Heart right ventricle (tissue), 16 donors: ENCODE measurements at regions not wholly inside any gene's neighbourhood (a gene's known extent, or its start where the extent isn't known, plus 50 kb on each side); places are given as distances from the start of the nearest gene placed in this dataset.

Experiments used
- ATAC-seq, 8 donors: fragments of 200-7000 bp; cut with Tn5 transposase; one replicate each; pipeline ENCODE4 v1.9.1; 2020; ENCODE audit warnings: mild to moderate bottlenecking in 8 of 8, moderate library complexity in 8 of 8, moderate number of reproducible peaks in 1 of 8
- DNase-seq, 2 donors: peaks; one replicate each; pipeline ENCODE4 v3.0.0-alpha.2; 2020
- H3K27ac ChIP-seq, 10 donors: fragments of 200-600 bp; sonication (generic) in 2 of 10; one replicate each; pipeline versions ENCODE4 v1.5.0 to v1.8.0; 2020 to 2022; ENCODE audit warnings: mild to moderate bottlenecking in 3 of 10
- H3K27me3 ChIP-seq, 7 donors: fragments of 200-600 bp; one replicate each; pipeline ENCODE4 v1.8.0; 2021 to 2022; ENCODE audit warnings: mild to moderate bottlenecking in 2 of 7
- H3K36me3 ChIP-seq, 9 donors: fragments of 200-600 bp; sonication (generic) in 1 of 9; one replicate each; pipeline versions ENCODE4 v1.5.0 to v1.8.0; 2020 to 2022; ENCODE audit warnings: mild to moderate bottlenecking in 2 of 9
- H3K4me1 ChIP-seq, 9 donors: fragments of 200-600 bp; sonication (generic) in 1 of 9; one replicate each; pipeline versions ENCODE4 v1.5.0 to v1.8.0; 2020 to 2022; ENCODE audit warnings: mild to moderate bottlenecking in 4 of 9
- H3K4me3 ChIP-seq, 10 donors: fragments of 200-600 bp; sonication (generic) in 2 of 10; one replicate each; pipeline versions ENCODE4 v1.5.0 to v1.8.0; 2020 to 2022; ENCODE audit warnings: mild to moderate bottlenecking in 7 of 10, moderate library complexity in 2 of 10
- H3K9me3 ChIP-seq, 11 donors: fragments of 200-600 bp in 10 of 11; sonication (generic) in 2 of 11; one replicate each; pipeline versions ENCODE4 v1.5.0 to v1.8.0; 2013 to 2022; ENCODE audit warnings: mild to moderate bottlenecking in 2 of 11, control low read depth in 1 of 11, moderate library complexity in 1 of 11
- WGBS, 2 donors: extraction: QIAGEN DNeasy Blood & Tissue Kit; methylation state at CpG; one replicate each; pipeline ENCODE4 v1.1.7; 2013; ENCODE audit warnings: inconsistent platforms in 1 of 2; 5-methylcytosine and 5-hydroxymethylcytosine counted together
- intact Hi-C, 10 donors: fragments of 100-400 bp; cut with DNase I; formaldehyde crosslinking; loops; one replicate each; pipeline versions ENCODE4 v1.11.1 to v1.14.2; 2022
- TF ChIP-seq, protein P1 (sequence below), 9 donors: fragments of 200-600 bp; sonication (generic) in 2 of 9; IDR thresholded peaks; one replicate each; pipeline versions ENCODE4 v1.5.0 to v1.8.0; 2021 to 2022; ENCODE audit warnings: antibody characterized with exemption in 9 of 9, mild to moderate bottlenecking in 5 of 9, moderate library complexity in 1 of 9
- donor health status: Arrhythmogenic right ventricular cardiomyopathy.
- donor health status: ischemic (EF 13 %, LVEDD 7.1; RV severe dilation, severe dysfunction).
- donor health status: healthy with polysubstance abuse.
- donor health status: DM: no; HTN: yes; CAD: no.
- donor health status: DM: no; HTN: no; CAD: no.
- donor health status: ischemic (EF 25% LVEDD 6.9; RV normal size, moderate dysfunction).
- donor health status: ischemic (EF 25% LVEDD 5.7; RV mildly dilated, moderate dysfunction).
- donor health status: healthy.
- donor health status: DM: yes; HTN: yes; CAD: no.
- donor health status: Ischemic cardiomyopathy.
- donor health status: ischemic (EF 35%, LVEDD 5.7; RV mildly dilated, moderate dysfunction).
- donor health status: nonischemic (EF 11% LVEDD 7.7; RV severe dilation, severe dysfunction).
- donor health status: DM: yes; HTN: yes; CAD: no.
- donor health status: PGD.
- donor health status: ischemic (EF 29% LVEDD 5.4; RV normal size, mild dysfunction).
- donor health status: nonischemic (EF 23%, LVEDD 6.1; RV moderate dilation, normal function).

DNA sequence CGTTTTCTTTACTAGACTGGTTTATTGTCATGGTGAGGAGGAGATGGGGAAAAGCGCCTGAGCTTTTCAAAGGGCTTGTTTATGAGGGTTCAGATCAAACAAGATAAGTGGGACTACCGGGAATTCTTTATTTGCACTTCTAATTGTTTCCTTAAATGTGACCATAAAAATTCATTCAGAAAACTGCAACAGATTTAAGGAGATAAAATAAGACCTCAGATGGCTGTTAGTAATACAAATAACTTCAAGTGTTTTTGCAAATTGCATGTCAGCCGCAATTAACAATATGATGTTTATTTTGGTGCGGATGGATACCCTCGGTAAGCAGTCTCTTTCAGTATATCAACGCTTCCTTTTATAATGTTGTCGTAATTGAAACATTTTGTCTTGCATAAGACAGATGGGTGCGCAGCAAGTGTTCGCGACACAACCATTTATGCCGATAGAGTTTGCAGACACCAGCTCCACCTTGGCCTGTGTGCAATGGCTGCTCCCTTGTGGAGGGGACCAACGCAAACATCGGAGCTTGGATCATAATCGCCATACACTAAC is 151.0 kb downstream of the C4orf33 start:
- Histone ChIP-seq H3K27ac (no peak overlapping the region), H3K27me3 (no peaks in the 10 kb centered on the region), H3K4me1 (no peaks in the 10 kb centered on the region), H3K36me3 (no peaks in the 10 kb centered on the region), H3K9me3 (no peaks in the 10 kb centered on the region), H3K4me3 (no peak overlapping the region)
- intact Hi-C loops = no loop called here
- no peak for DNase-seq
- WGBS, 2 donors = 89 to 90% methylated on average over 15 of the region's 15 CpGs
- TF ChIP-seq, protein P1, sequence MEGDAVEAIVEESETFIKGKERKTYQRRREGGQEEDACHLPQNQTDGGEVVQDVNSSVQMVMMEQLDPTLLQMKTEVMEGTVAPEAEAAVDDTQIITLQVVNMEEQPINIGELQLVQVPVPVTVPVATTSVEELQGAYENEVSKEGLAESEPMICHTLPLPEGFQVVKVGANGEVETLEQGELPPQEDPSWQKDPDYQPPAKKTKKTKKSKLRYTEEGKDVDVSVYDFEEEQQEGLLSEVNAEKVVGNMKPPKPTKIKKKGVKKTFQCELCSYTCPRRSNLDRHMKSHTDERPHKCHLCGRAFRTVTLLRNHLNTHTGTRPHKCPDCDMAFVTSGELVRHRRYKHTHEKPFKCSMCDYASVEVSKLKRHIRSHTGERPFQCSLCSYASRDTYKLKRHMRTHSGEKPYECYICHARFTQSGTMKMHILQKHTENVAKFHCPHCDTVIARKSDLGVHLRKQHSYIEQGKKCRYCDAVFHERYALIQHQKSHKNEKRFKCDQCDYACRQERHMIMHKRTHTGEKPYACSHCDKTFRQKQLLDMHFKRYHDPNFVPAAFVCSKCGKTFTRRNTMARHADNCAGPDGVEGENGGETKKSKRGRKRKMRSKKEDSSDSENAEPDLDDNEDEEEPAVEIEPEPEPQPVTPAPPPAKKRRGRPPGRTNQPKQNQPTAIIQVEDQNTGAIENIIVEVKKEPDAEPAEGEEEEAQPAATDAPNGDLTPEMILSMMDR (IDR thresholded peaks at IDR 0.05) = no peak
- ATAC-seq = no peak

DNA sequence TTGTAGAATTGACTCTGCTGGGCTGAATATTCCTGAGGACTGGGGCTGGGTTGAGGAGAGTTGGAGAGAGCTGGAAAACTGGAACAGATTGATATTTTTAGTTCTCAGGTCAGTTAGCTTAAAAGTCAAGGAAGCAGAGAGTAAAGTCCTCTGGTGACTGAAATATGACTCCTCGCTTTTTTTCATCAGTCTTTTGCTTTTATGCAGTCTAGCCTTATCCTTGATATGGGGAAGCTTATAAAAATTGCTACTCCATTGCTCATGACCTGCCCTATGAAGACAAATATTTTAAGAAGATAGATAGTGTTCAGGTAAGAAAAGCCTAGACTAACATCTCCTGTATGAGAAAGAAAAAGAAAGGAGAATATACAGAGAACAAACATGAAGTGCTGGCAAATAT is 152.7 kb downstream of the C4orf33 start:
- H3K9me3 ChIP-seq = no peaks in the 10 kb centered on the region
- ATAC-seq (no peak), DNase-seq (no peak)
- TF ChIP-seq, protein P1 (IDR thresholded peaks at IDR 0.05) = no peak
- H3K27ac ChIP-seq = no peak overlapping the region
- 86 to 92% methylated on average over 1 of the region's 1 CpG for WGBS, 2 donors
- no peaks in the 10 kb centered on the region for H3K4me1 ChIP-seq
- no peaks in the 10 kb centered on the region for H3K27me3 ChIP-seq
- no peaks in the 10 kb centered on the region for H3K36me3 ChIP-seq
- intact Hi-C loops = no loop called here
- H3K4me3 ChIP-seq = no peak overlapping the region

DNA sequence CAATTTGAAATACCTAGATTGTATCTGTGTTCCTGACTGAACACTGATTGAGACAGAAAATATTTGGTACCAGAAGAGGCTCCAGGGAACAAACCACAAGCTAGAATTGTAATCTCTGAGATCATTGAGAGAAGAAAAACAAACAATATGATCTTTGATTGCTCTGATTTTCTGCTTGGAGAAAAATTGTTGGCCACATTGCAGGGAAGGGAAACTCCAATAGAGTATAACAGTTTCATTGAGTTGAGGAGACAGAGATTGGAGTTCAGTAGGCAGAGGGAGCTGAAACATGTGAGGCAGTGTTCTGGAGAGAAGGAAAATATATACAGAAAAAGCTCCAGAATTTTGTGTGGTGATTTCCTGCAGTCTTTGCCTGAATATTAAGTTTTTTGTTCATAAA is 158.2 kb downstream of the C4orf33 start:
- TF ChIP-seq, protein P1 (IDR thresholded peaks at IDR 0.05) = no peak
- no peaks in the 10 kb centered on the region for H3K4me1 ChIP-seq
- intact Hi-C loops = no loop called here
- ATAC-seq (no peak), DNase-seq (no peak)
- H3K9me3 ChIP-seq = peaks cover 0 to 7% (median 0%) of the 10 kb centered on the region in 11 donors
- H3K4me3 ChIP-seq = no peak overlapping the region
- H3K27me3 ChIP-seq = no peaks in the 10 kb centered on the region
- H3K27ac ChIP-seq = no peak overlapping the region
- H3K36me3 ChIP-seq = no peaks in the 10 kb centered on the region

DNA sequence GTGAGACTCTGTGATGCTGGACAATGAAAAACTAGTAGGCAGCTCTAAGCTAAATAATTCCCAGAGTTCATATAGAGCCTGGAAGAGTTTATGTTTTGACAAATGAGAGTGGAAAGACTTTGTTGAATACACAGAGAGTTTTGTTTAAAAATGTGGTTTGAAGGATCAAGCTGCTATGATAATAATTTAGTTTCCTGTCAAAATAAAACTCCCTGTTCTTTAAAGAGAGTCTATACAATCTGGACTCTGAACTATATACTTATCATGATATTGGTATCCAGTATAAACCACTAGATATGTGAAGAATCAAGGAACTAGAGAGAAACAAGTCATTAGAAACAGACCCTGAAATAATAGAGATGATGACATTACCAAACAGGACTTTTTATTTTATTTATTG is 158.6 kb downstream of the C4orf33 start:
- intact Hi-C loops = no loop called here
- Histone ChIP-seq H3K4me1 (no peaks in the 10 kb centered on the region), H3K9me3 (peaks cover 0 to 7% (median 0%) of the 10 kb centered on the region in 11 donors), H3K4me3 (no peak overlapping the region), H3K27me3 (no peaks in the 10 kb centered on the region), H3K36me3 (no peaks in the 10 kb centered on the region), H3K27ac (no peak overlapping the region)
- TF ChIP-seq, protein P1 (IDR thresholded peaks at IDR 0.05) = no peak
- DNase-seq (no peak), ATAC-seq (no peak)
